GM03348 (cell line): ENCODE measurements at regions not wholly inside any gene's neighbourhood (a gene's known extent, or its start where the extent isn't known, plus 50 kb on each side); places are given as distances from the start of the nearest gene placed in this dataset.

Source experiments
- DNase-seq: peaks from one replicate; pipeline ENCODE4 v3.0.0; 2012; ENCODE audit warnings: low spot score

GRCh38 chr4:112894951-112895350 lies 154.5 kb upstream of the ANK2 start:
- no peak for DNase-seq

- no peak for DNase-seq
Observed at GRCh38 chr4:112895811-112896608, 153.4 kb upstream of the ANK2 start.

- no peak for DNase-seq
Observed at GRCh38 chr4:112896609-112897190, 152.8 kb upstream of the ANK2 start.

GRCh38 chr4:112897543-112897942 lies 151.9 kb upstream of the ANK2 start:
- DNase-seq, result no peak

- peak; percentile 26 for DNase-seq
Observed at GRCh38 chr4:112898357-112899141, 150.9 kb upstream of the ANK2 start.

- DNase-seq, result no peak
Observed at GRCh38 chr4:112900416-112900815, 149.0 kb upstream of the ANK2 start.

- DNase-seq, result no peak
Observed at GRCh38 chr4:112901962-112902411, 147.5 kb upstream of the ANK2 start.

GRCh38 chr4:112905728-112906127 lies 143.7 kb upstream of the ANK2 start:
- no peak for DNase-seq

- DNase-seq, result no peak
Observed at GRCh38 chr4:112908511-112908910, 140.9 kb upstream of the ANK2 start.

GRCh38 chr4:112910109-112910736 lies 139.2 kb upstream of the ANK2 start:
- DNase-seq, result peak; percentile 63

GRCh38 chr4:112916868-112917267 lies 132.6 kb upstream of the ANK2 start:
- DNase-seq, result peak; percentile 42

- peak; percentile 5 for DNase-seq
Observed at GRCh38 chr4:112923516-112923915, 125.9 kb upstream of the ANK2 start.

GRCh38 chr4:112926819-112927218 lies 122.6 kb upstream of the ANK2 start:
- DNase-seq, result no peak

GRCh38 chr4:112927544-112927943 lies 121.9 kb upstream of the ANK2 start:
- DNase-seq, result no peak

GRCh38 chr4:112931001-112931400 lies 118.5 kb upstream of the ANK2 start:
- DNase-seq, result no peak

GRCh38 chr4:112933790-112934189 lies 115.7 kb upstream of the ANK2 start:
- no peak for DNase-seq

GRCh38 chr4:112938461-112939058 lies 110.9 kb upstream of the ANK2 start:
- DNase-seq, result peak; percentile 63

GRCh38 chr4:112939901-112940300 lies 109.6 kb upstream of the ANK2 start:
- no peak for DNase-seq

GRCh38 chr4:112940336-112940735 lies 109.1 kb upstream of the ANK2 start:
- DNase-seq, result no peak

- no peak for DNase-seq
Observed at GRCh38 chr4:112942077-112942476, 107.4 kb upstream of the ANK2 start.

GRCh38 chr4:112942997-112943396 lies 106.5 kb upstream of the ANK2 start:
- DNase-seq, result no peak

- no peak for DNase-seq
Observed at GRCh38 chr4:112944006-112944405, 105.4 kb upstream of the ANK2 start.
